ENCODE measurements at regions not wholly inside any gene's neighbourhood (a gene's known extent, or its start where the extent isn't known, plus 50 kb on each side); places are given as distances from the start of the nearest gene placed in this dataset.
"Not testable (repeated sequence)": the region's sequence is repeated elsewhere in the genome, so short reads cannot be mapped to it uniquely, and the experiment has no call there.

DNA sequence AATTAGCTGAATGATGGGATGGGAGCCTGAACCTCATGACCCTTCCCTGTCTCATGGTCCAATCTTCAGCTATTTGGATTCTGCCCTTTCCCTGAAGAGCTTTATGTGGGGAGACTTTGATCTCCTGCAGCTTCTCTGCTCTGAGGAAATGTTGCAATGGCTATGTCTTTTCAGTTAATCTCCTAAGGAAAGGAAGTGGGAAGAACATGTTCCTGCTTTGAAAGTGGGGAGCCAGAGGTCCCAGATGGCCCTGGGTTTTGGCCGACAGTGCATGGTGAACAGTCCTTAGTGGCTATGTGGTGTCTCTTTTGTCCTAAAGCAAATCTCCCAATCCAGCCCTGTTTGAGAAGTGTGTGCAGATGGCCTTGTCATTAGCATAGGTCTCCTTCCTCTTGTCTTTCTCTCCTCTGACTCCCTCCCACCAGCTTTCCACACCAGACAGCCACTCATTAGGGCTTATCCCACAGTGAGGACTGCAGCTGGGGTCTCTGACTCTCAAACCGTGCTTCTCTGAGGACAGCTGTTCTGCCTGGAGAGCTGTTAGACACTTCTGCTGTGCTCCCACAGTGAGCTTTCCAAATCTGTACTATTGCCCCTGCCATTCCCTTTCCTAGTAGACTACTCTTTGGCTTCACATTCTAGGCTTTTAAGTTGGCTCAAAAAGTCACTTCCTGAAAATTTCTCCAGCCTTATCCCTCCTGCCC, 365.8 kb upstream of the UMPS start:
- DNase-seq (ENCODE audit: low spot score), result no peak
- Histone ChIP-seq H3K9me3 (no peaks in the 10 kb centered on the region), H3K4me3 (no peak overlapping the region), H3K27me3 (replicated peaks; ENCODE audit: insufficient read depth) (no peaks in the 10 kb centered on the region), H3K36me3 (no peaks in the 10 kb centered on the region), H3K4me1 (ENCODE audit: control insufficient read depth in 1 of 2, low read depth in 2 of 2) (peaks cover 14 to 33% of the 10 kb centered on the region in 2 donors), H3K27ac (peak overlapping the region; percentile 29 to 37)
- ATAC-seq (ENCODE audit: insufficient number of reproducible peaks, low FRiP score, low read depth), result no peak
- TF ChIP-seq, protein P1, sequence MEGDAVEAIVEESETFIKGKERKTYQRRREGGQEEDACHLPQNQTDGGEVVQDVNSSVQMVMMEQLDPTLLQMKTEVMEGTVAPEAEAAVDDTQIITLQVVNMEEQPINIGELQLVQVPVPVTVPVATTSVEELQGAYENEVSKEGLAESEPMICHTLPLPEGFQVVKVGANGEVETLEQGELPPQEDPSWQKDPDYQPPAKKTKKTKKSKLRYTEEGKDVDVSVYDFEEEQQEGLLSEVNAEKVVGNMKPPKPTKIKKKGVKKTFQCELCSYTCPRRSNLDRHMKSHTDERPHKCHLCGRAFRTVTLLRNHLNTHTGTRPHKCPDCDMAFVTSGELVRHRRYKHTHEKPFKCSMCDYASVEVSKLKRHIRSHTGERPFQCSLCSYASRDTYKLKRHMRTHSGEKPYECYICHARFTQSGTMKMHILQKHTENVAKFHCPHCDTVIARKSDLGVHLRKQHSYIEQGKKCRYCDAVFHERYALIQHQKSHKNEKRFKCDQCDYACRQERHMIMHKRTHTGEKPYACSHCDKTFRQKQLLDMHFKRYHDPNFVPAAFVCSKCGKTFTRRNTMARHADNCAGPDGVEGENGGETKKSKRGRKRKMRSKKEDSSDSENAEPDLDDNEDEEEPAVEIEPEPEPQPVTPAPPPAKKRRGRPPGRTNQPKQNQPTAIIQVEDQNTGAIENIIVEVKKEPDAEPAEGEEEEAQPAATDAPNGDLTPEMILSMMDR (IDR thresholded peaks at IDR 0.05), result no peak

DNA sequence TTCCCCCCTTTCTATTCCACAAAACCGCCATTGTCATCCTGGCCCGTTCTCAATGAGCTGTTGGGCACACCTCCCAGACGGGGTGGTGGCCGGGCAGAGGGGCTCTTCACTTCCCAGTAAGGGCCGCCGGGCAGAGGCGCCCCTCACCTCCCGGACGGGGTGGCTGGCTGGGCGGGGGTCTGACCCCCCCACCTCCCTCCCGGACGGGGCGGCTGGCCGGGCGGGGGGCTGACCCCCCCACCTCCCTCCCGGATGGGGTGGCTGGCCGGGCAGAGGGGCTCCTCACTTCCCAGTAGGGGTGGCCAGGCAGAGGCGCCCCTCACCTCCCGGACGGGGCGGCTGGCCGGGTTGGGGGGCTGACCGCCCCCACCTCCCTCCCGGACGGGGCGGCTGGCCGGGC, 363.6 kb upstream of the UMPS start:
- not testable (repeated sequence) for ATAC-seq (ENCODE audit: insufficient number of reproducible peaks, low FRiP score, low read depth); DNase-seq (ENCODE audit: low spot score)

GRCh38 chr3:124372775-124373174, 357.5 kb upstream of the UMPS start:
- H3K27ac ChIP-seq, result no peak overlapping the region
- DNase-seq (ENCODE audit: low spot score) (no peak), ATAC-seq (ENCODE audit: insufficient number of reproducible peaks, low FRiP score, low read depth) (no peak)
- TF ChIP-seq, protein P1 (IDR thresholded peaks at IDR 0.05), result no peak
- H3K27me3 ChIP-seq (replicated peaks; ENCODE audit: insufficient read depth), result no peaks in the 10 kb centered on the region
- H3K4me3 ChIP-seq, result no peak overlapping the region
- H3K9me3 ChIP-seq, result no peaks in the 10 kb centered on the region
- no peaks in the 10 kb centered on the region for H3K36me3 ChIP-seq
- H3K4me1 ChIP-seq (ENCODE audit: control insufficient read depth in 1 of 2, low read depth in 2 of 2), result peaks cover 0 to 13% of the 10 kb centered on the region in 2 donors

More for the DNA sequence above, 363.6 kb upstream of the UMPS start:
- not testable (repeated sequence) for H3K27me3 ChIP-seq (replicated peaks; ENCODE audit: insufficient read depth); H3K4me3 ChIP-seq; H3K36me3 ChIP-seq; H3K9me3 ChIP-seq; H3K27ac ChIP-seq
- peaks cover 14 to 33% of the 10 kb centered on the region in 2 donors for H3K4me1 ChIP-seq (ENCODE audit: control insufficient read depth in 1 of 2, low read depth in 2 of 2)

DNA sequence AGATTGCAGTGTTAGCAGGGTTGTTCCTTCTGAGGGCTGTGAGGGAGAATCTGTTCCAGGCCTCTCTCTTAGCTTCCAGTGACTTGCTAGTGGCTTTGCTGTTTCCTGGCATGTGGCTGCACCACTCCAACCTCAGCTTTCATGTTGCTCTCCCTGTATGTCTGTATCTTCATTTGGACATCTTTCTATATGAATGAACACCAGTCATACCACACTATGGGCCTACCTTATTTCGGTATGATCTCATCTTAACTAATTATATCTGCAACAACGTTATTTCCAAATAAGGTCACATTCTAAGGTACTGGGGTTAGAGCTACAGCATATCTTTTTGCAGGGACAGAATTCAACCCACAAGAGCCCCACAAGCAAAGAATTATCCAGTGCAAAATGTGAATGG, 356.7 kb upstream of the UMPS start:
- H3K27ac ChIP-seq, result no peak overlapping the region
- TF ChIP-seq, protein P1 (IDR thresholded peaks at IDR 0.05), result no peak

GRCh38 chr3:124374583-124374982, 355.7 kb upstream of the UMPS start:
- no peak for ATAC-seq (ENCODE audit: insufficient number of reproducible peaks, low FRiP score, low read depth)
- Histone ChIP-seq H3K9me3 (no peaks in the 10 kb centered on the region), H3K27ac (no peak overlapping the region), H3K4me3 (no peak overlapping the region), H3K4me1 (ENCODE audit: control insufficient read depth in 1 of 2, low read depth in 2 of 2) (peaks cover 0 to 13% of the 10 kb centered on the region in 2 donors), H3K27me3 (replicated peaks; ENCODE audit: insufficient read depth) (no peaks in the 10 kb centered on the region), H3K36me3 (no peaks in the 10 kb centered on the region)
- TF ChIP-seq, protein P1 (IDR thresholded peaks at IDR 0.05), result no peak
- no peak for DNase-seq (ENCODE audit: low spot score)

More for the DNA sequence above, 356.7 kb upstream of the UMPS start:
- Histone ChIP-seq H3K9me3 (no peaks in the 10 kb centered on the region), H3K4me3 (no peak overlapping the region), H3K36me3 (no peaks in the 10 kb centered on the region), H3K4me1 (ENCODE audit: control insufficient read depth in 1 of 2, low read depth in 2 of 2) (peaks cover 0 to 13% of the 10 kb centered on the region in 2 donors), H3K27me3 (replicated peaks; ENCODE audit: insufficient read depth) (no peaks in the 10 kb centered on the region)
- ATAC-seq (ENCODE audit: insufficient number of reproducible peaks, low FRiP score, low read depth) (no peak), DNase-seq (ENCODE audit: low spot score) (no peak)
